ENCODE measurements at regions not wholly inside any gene's neighbourhood (a gene's known extent, or its start where the extent isn't known, plus 50 kb on each side); places are given as distances from the start of the nearest gene placed in this dataset.

GRCh38 chr5:99721506-99721905 lies 792.7 kb upstream of the CHD1 start:
- no peak for DNase-seq (ENCODE audit: low spot score)

- DNase-seq (ENCODE audit: low spot score), result no peak
These were observed 787.1 kb upstream of the CHD1 start for GRCh38 chr5:99715921-99716320.

GRCh38 chr5:99706160-99706559 lies 777.4 kb upstream of the CHD1 start:
- no peak for DNase-seq (ENCODE audit: low spot score)

GRCh38 chr5:99702565-99702964 lies 773.8 kb upstream of the CHD1 start:
- DNase-seq (ENCODE audit: low spot score), result no peak

- DNase-seq (ENCODE audit: low spot score), result no peak
These were observed 766.1 kb upstream of the CHD1 start for GRCh38 chr5:99694884-99695283.

GRCh38 chr5:99686538-99686937 lies 757.7 kb upstream of the CHD1 start:
- no peak for DNase-seq (ENCODE audit: low spot score)

- no peak for DNase-seq (ENCODE audit: low spot score)
These were observed 747.2 kb upstream of the CHD1 start for GRCh38 chr5:99675974-99676373.

GRCh38 chr5:99674101-99674500 lies 745.3 kb upstream of the CHD1 start:
- no peak for DNase-seq (ENCODE audit: low spot score)

GRCh38 chr5:99664972-99665371 lies 736.2 kb upstream of the CHD1 start:
- no peak for DNase-seq (ENCODE audit: low spot score)

GRCh38 chr5:99651298-99651697 lies 722.5 kb upstream of the CHD1 start:
- DNase-seq (ENCODE audit: low spot score), result no peak

GRCh38 chr5:99646011-99646647 lies 717.3 kb upstream of the CHD1 start:
- DNase-seq (ENCODE audit: low spot score), result no peak

GRCh38 chr5:99644822-99645221 lies 716.0 kb upstream of the CHD1 start:
- no peak for DNase-seq (ENCODE audit: low spot score)

- no peak for DNase-seq (ENCODE audit: low spot score)
These were observed 711.8 kb upstream of the CHD1 start for GRCh38 chr5:99640646-99641045.

GRCh38 chr5:99639905-99640304 lies 711.1 kb upstream of the CHD1 start:
- DNase-seq (ENCODE audit: low spot score), result no peak

- DNase-seq (ENCODE audit: low spot score), result no peak
These were observed 707.9 kb upstream of the CHD1 start for GRCh38 chr5:99636663-99637062.

GRCh38 chr5:99621772-99622681 lies 693.2 kb upstream of the CHD1 start:
- DNase-seq (ENCODE audit: low spot score), result no peak

- no peak for DNase-seq (ENCODE audit: low spot score)
These were observed 688.5 kb upstream of the CHD1 start for GRCh38 chr5:99617335-99617734.

- no peak for DNase-seq (ENCODE audit: low spot score)
These were observed 686.1 kb upstream of the CHD1 start for GRCh38 chr5:99614888-99615287.

- no peak for DNase-seq (ENCODE audit: low spot score)
These were observed 678.3 kb upstream of the CHD1 start for GRCh38 chr5:99607124-99607523.

GRCh38 chr5:99605904-99606303 lies 677.1 kb upstream of the CHD1 start:
- no peak for DNase-seq (ENCODE audit: low spot score)

GRCh38 chr5:99600952-99601351 lies 672.1 kb upstream of the CHD1 start:
- no peak for DNase-seq (ENCODE audit: low spot score)

GRCh38 chr5:99590806-99591205 lies 662.0 kb upstream of the CHD1 start:
- DNase-seq (ENCODE audit: low spot score), result no peak

- no peak for DNase-seq (ENCODE audit: low spot score)
These were observed 660.6 kb upstream of the CHD1 start for GRCh38 chr5:99589424-99589823.

- DNase-seq (ENCODE audit: low spot score), result no peak
These were observed 659.2 kb upstream of the CHD1 start for GRCh38 chr5:99587983-99588382.
